Ovary (tissue), 3 donors: ENCODE measurements at regions not wholly inside any gene's neighbourhood (a gene's known extent, or its start where the extent isn't known, plus 50 kb on each side); places are given as distances from the start of the nearest gene placed in this dataset.

Source experiments
- CTCF ChIP-seq, 3 donors: fragments of 450-650 bp in 2 of 3; fragments of 200-600 bp in 1 of 3; IDR thresholded peaks; one replicate each; pipeline versions ENCODE4 v1.5.1 to v1.8.0; 2016 to 2022; ENCODE audit warnings: antibody characterized with exemption in 3 of 3, mild to moderate bottlenecking in 1 of 3
- EP300 ChIP-seq: sonication (generic); formaldehyde crosslinking; IDR thresholded peaks from one replicate; pipeline ENCODE4 v1.6.1; 2017; ENCODE audit warnings: antibody characterized with exemption
- POLR2A ChIP-seq: fragments of 450-650 bp; IDR thresholded peaks from one replicate; pipeline ENCODE4 v1.6.1; 2017; ENCODE audit warnings: antibody characterized with exemption, mild to moderate bottlenecking, moderate library complexity
- donor health status: DM: no; HTN: no; CAD: no.

- TF ChIP-seq CTCF (IDR thresholded peaks at IDR 0.05): no peak
- TF ChIP-seq POLR2A: no peak
- no peak for TF ChIP-seq EP300
These were observed 369.2 kb upstream of the IL12A start for GRCh38 chr3:159619341-159619885.
